Breast epithelium (tissue), 3 donors: ENCODE measurements at regions not wholly inside any gene's neighbourhood (a gene's known extent, or its start where the extent isn't known, plus 50 kb on each side); places are given as distances from the start of the nearest gene placed in this dataset.

Source experiments
- CTCF ChIP-seq, 3 donors: fragments of 450-650 bp; IDR thresholded peaks; one replicate each; pipeline ENCODE4 v1.5.1; 2016 to 2017; ENCODE audit warnings: antibody characterized with exemption in 3 of 3, mild to moderate bottlenecking in 3 of 3, moderate library complexity in 3 of 3
- POLR2A ChIP-seq: fragments of 450-650 bp; IDR thresholded peaks from one replicate; pipeline ENCODE4 v1.6.1; 2016; ENCODE audit warnings: antibody characterized with exemption, mild to moderate bottlenecking, moderate library complexity
- POLR2AphosphoS5 ChIP-seq, 3 donors: sonication (generic); formaldehyde crosslinking; IDR thresholded peaks; one replicate each; pipeline ENCODE4 v1.6.1; 2017; ENCODE audit warnings: antibody characterized with exemption in 3 of 3

GRCh38 chr11:127894316-127894715, 693.0 kb downstream of the ETS1 start:
- no peak for TF ChIP-seq POLR2A
- TF ChIP-seq POLR2AphosphoS5 (IDR thresholded peaks at IDR 0.05) = no peak
- no peak for TF ChIP-seq CTCF (IDR thresholded peaks at IDR 0.05)
